ENCODE measurements at regions not wholly inside any gene's neighbourhood (a gene's known extent, or its start where the extent isn't known, plus 50 kb on each side); places are given as distances from the start of the nearest gene placed in this dataset.

- intact Hi-C loops (cut with micrococcal nuclease; ENCODE audit: unreplicated experiment) = no loop called here
These were observed 921.2 kb upstream of the CNTNAP5 start for GRCh38 chr2:123103902-123104301.

DNA sequence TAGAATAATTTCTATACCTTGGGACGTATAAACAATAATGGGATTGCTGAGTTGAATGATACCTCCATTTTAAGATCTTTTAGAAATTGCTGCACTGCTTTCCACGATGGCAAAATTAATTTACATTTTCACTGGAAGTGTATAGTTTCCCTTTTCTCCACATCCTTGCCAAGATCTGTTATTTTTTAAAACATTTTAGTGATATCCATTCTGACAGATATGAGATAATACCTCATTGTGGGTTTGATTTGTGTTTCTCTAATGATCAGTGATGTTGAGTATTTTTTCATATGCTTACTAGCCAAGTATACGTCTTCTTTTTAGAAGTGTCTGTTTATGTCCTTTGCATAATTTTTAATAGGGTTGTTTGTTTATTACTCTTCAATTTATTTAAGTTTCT is 908.5 kb upstream of the CNTNAP5 start:
- intact Hi-C loops (cut with micrococcal nuclease; ENCODE audit: unreplicated experiment) = no loop called here
- TF ChIP-seq, protein P1, sequence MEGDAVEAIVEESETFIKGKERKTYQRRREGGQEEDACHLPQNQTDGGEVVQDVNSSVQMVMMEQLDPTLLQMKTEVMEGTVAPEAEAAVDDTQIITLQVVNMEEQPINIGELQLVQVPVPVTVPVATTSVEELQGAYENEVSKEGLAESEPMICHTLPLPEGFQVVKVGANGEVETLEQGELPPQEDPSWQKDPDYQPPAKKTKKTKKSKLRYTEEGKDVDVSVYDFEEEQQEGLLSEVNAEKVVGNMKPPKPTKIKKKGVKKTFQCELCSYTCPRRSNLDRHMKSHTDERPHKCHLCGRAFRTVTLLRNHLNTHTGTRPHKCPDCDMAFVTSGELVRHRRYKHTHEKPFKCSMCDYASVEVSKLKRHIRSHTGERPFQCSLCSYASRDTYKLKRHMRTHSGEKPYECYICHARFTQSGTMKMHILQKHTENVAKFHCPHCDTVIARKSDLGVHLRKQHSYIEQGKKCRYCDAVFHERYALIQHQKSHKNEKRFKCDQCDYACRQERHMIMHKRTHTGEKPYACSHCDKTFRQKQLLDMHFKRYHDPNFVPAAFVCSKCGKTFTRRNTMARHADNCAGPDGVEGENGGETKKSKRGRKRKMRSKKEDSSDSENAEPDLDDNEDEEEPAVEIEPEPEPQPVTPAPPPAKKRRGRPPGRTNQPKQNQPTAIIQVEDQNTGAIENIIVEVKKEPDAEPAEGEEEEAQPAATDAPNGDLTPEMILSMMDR (conservative IDR thresholded peaks at IDR 0.05) = no peak
- TF ChIP-seq EZH2 (IDR thresholded peaks at IDR 0.05; ENCODE audit: low read depth) = no peak

More at GRCh38 chr2:123103902-123104301, 921.2 kb upstream of the CNTNAP5 start:
- no peaks in the 10 kb centered on the region for H3F3A ChIP-seq (ENCODE audit: insufficient read depth, low read depth)
- POLR2A ChIA-PET (ENCODE audit: unreplicated experiment) = no interaction called here
- no peaks in the 10 kb centered on the region for H3K79me2 ChIP-seq (ENCODE audit: low read depth)
- no peak overlapping the region for H3K4me2 ChIP-seq
- no peaks in the 10 kb centered on the region for H3K9me3 ChIP-seq (ENCODE audit: insufficient read depth, low read depth)
- no peaks in the 10 kb centered on the region for H3K9me2 ChIP-seq (ENCODE audit: insufficient read depth)
- no TSS peak for BruUV-seq (replicated peaks)
- H3K27ac ChIP-seq = no peak overlapping the region
- no peaks in the 10 kb centered on the region for H3K36me3 ChIP-seq (ENCODE audit: low read depth)
- no peaks in the 10 kb centered on the region for H4K20me1 ChIP-seq (ENCODE audit: insufficient read depth)
- H3K4me1 ChIP-seq (replicated peaks; ENCODE audit: insufficient read depth) = no peaks in the 10 kb centered on the region
- no peak overlapping the region for H2AFZ ChIP-seq
- H3K27me3 ChIP-seq (ENCODE audit: insufficient read depth, low read depth) = no peaks in the 10 kb centered on the region
- no peak overlapping the region for H3K4me3 ChIP-seq
- CTCF ChIA-PET = interaction anchor here (0.6 kb wide), 1 partner anchor 166 kb away, joined by 3 read pairs; no protein-coding TSS in a partner anchor
- DNase-seq = no peak
- TF ChIP-seq EZH2 (IDR thresholded peaks at IDR 0.05; ENCODE audit: low read depth) = no peak
- TF ChIP-seq, protein P1 (conservative IDR thresholded peaks at IDR 0.05) = no peak

GRCh38 chr2:123127236-123127635 is 897.9 kb upstream of the CNTNAP5 start:
- H3K79me2 ChIP-seq (ENCODE audit: low read depth) = no peaks in the 10 kb centered on the region
- ChIA-PET CTCF (no interaction called here), POLR2A (ENCODE audit: unreplicated experiment) (interaction anchor here (0.5 kb wide), 1 partner anchor 1211 kb away, joined by 7 read pairs; no protein-coding TSS in a partner anchor)
- H3F3A ChIP-seq (ENCODE audit: insufficient read depth, low read depth) = no peaks in the 10 kb centered on the region
- BruUV-seq (replicated peaks) = no TSS peak
- H3K9me3 ChIP-seq (ENCODE audit: insufficient read depth, low read depth) = no peaks in the 10 kb centered on the region
- no peaks in the 10 kb centered on the region for H3K4me1 ChIP-seq (replicated peaks; ENCODE audit: insufficient read depth)
- H4K20me1 ChIP-seq (ENCODE audit: insufficient read depth) = no peaks in the 10 kb centered on the region
- H3K27ac ChIP-seq = no peak overlapping the region
- TF ChIP-seq, protein P1 (conservative IDR thresholded peaks at IDR 0.05) = no peak
- no peak for TF ChIP-seq EZH2 (IDR thresholded peaks at IDR 0.05; ENCODE audit: low read depth)
- H3K27me3 ChIP-seq (ENCODE audit: insufficient read depth, low read depth) = no peaks in the 10 kb centered on the region
- no peak overlapping the region for H3K4me2 ChIP-seq
- intact Hi-C loops (cut with micrococcal nuclease; ENCODE audit: unreplicated experiment) = no loop called here
- H3K4me3 ChIP-seq = no peak overlapping the region
- no peak for DNase-seq
- H2AFZ ChIP-seq = peak overlapping the region; percentile 54; the same call in 1 of the 2 replicates
- H3K9me2 ChIP-seq (ENCODE audit: insufficient read depth) = peaks cover 4% of the 10 kb centered on the region; the same call in 1 of the 2 replicates
- no peaks in the 10 kb centered on the region for H3K36me3 ChIP-seq (ENCODE audit: low read depth)

More for the DNA sequence above, 908.5 kb upstream of the CNTNAP5 start:
- H3K4me3 ChIP-seq = no peak overlapping the region
- BruUV-seq (replicated peaks) = no TSS peak
- H3K27me3 ChIP-seq (ENCODE audit: insufficient read depth, low read depth) = no peaks in the 10 kb centered on the region
- no peak for DNase-seq
- H3K79me2 ChIP-seq (ENCODE audit: low read depth) = no peaks in the 10 kb centered on the region
- H3K9me2 ChIP-seq (ENCODE audit: insufficient read depth) = no peaks in the 10 kb centered on the region
- ChIA-PET POLR2A (ENCODE audit: unreplicated experiment) (no interaction called here), CTCF (no interaction called here)
- no peaks in the 10 kb centered on the region; the same call in 1 of the 2 replicates for H3K9me3 ChIP-seq (ENCODE audit: insufficient read depth, low read depth)
- no peaks in the 10 kb centered on the region for H3F3A ChIP-seq (ENCODE audit: insufficient read depth, low read depth)
- H3K4me2 ChIP-seq = no peak overlapping the region
- no peaks in the 10 kb centered on the region for H3K4me1 ChIP-seq (replicated peaks; ENCODE audit: insufficient read depth)
- H3K27ac ChIP-seq = no peak overlapping the region
- H3K36me3 ChIP-seq (ENCODE audit: low read depth) = no peaks in the 10 kb centered on the region
- no peak overlapping the region for H2AFZ ChIP-seq
- H4K20me1 ChIP-seq (ENCODE audit: insufficient read depth) = no peaks in the 10 kb centered on the region

All from PC-9 (cell line).